ENCODE measurements at regions not wholly inside any gene's neighbourhood (a gene's known extent, or its start where the extent isn't known, plus 50 kb on each side); places are given as distances from the start of the nearest gene placed in this dataset.

DNA sequence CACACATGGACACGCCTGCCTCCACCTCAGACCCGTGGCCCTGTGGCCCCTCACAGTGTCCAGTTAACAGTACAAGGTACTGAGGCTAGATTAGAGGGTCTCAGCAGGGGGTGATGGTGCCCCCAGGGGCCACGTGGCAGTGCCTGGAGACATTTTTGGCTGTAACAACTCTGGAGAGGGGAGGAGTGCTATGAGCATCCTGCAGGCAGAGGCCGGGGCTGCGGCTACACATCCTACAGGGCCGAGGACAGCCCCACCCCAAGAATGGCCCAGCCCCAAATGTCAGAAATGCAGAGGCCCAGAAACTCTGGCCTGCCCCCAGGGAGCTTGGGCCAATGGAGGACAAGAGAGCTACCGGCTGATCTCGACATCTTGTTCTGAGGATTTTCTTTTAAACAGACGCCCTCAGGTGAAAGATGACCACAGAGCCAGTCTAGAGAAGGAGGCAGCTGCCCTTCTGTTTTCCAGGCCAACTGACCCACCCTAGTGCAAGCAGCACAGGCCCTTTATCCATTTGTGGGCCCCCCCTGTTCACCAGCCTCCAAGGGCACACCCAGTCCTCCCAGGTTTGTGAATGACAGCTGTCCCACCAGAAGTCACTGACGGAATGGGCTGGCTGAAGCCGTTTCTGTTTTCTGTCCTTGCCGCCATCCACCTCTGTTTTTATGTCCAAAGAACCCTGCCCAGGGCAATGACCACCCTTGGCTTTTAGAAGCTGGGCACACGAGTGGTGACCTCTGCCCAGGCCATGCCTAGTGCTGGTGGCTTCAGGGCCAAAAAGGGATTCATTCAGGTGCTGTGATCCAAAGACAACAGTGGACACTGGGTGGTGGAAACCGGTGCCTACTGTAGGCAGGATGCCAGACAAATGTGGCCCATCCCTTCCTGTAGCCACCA lies 85.2 kb upstream of the LINC01488 start:
- TF ChIP-seq EZH2 (IDR thresholded peaks at IDR 0.05): no peak
- TF ChIP-seq POLR2AphosphoS5 (IDR thresholded peaks at IDR 0.05; ENCODE audit: borderline replicate concordance, low read depth, low read length): no peak

Measured in SK-N-MC (cell line).